Glutamatergic neuron (in vitro differentiated cells): ENCODE measurements at regions not wholly inside any gene's neighbourhood (a gene's known extent, or its start where the extent isn't known, plus 50 kb on each side); places are given as distances from the start of the nearest gene placed in this dataset.

Source experiments
- DNase-seq: peaks from one replicate; pipeline ENCODE4 v3.0.0; 2022
- H3K27ac Mint-ChIP-seq: one replicate; pipeline ENCODE4 v1.8.0; 2020; ENCODE audit warnings: mild to moderate bottlenecking, mixed read lengths, inconsistent platforms; ENCODE audit not compliant: unreplicated experiment
- H3K27me3 Mint-ChIP-seq: one replicate; pipeline ENCODE4 v1.8.0; 2020; ENCODE audit warnings: mild to moderate bottlenecking, moderate library complexity, mixed read lengths, inconsistent platforms; ENCODE audit not compliant: unreplicated experiment
- H3K36me3 Mint-ChIP-seq: one replicate; pipeline ENCODE4 v1.8.0; 2020; ENCODE audit warnings: mild to moderate bottlenecking, mixed read lengths, inconsistent platforms; ENCODE audit not compliant: unreplicated experiment
- H3K4me1 Mint-ChIP-seq: one replicate; pipeline ENCODE4 v1.8.0; 2020; ENCODE audit warnings: mild to moderate bottlenecking, low read depth, mixed read lengths, inconsistent platforms; ENCODE audit not compliant: unreplicated experiment
- H3K4me3 Mint-ChIP-seq: one replicate; pipeline ENCODE4 v1.8.0; 2020; ENCODE audit warnings: mild to moderate bottlenecking, mixed read lengths, inconsistent platforms; ENCODE audit not compliant: unreplicated experiment
- H3K9me3 Mint-ChIP-seq: one replicate; pipeline ENCODE4 v1.8.0; 2020; ENCODE audit warnings: mild to moderate bottlenecking, moderate library complexity, mixed read lengths, inconsistent platforms; ENCODE audit not compliant: unreplicated experiment
- TF ChIP-seq, protein P1 (sequence below): fragments of 200-600 bp; sonication (generic); IDR thresholded peaks from one replicate; pipeline ENCODE4 v1.5.0; 2021; ENCODE audit not compliant: partially characterized antibody, unreplicated experiment

DNA sequence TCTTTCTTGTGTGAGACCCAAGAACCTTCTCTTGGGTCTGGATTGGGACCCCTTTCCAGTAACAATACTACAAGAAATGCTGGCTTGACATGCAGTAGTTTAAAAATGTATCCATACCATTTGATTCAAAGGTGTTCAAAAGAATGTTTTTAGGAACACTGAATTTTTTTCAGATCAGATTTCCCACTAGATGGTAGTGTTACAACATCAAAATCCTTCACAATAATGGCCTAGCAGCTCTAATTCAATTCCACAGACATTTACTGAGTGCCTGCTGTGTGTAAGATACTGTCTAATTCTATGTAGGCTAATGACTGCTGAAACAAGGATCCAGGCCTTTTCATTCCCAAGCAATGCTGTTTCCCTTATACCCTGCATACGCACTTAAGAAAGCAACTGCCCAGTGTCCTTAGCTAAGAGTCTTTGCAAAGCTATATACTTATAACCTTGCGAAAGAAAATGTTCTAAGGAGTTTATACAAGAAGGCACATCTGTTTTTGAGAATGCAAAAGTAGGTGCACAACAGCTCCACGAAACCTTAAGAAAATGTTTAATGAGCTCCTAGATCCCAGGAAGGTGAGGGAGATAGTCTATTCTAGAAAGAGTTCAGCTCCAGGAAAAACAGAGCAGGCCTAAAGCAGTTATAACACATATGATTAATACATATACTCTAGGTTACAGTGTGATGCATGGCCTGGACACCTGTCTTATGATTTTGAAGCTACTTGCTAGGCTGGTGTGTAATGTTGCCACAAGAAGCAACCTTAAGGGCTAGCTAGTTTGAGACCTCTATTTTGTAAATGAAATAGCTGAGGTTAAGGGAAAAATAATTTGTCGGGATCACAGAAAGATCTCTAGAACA is 50.9 kb upstream of the PKP2 start:
- Mint-ChIP-seq H3K27ac (no peak overlapping the region), H3K4me3 (no peak overlapping the region), H3K4me1 (no peaks in the 10 kb centered on the region), H3K36me3 (no peaks in the 10 kb centered on the region), H3K9me3 (no peaks in the 10 kb centered on the region), H3K27me3 (no peaks in the 10 kb centered on the region)
- TF ChIP-seq, protein P1, sequence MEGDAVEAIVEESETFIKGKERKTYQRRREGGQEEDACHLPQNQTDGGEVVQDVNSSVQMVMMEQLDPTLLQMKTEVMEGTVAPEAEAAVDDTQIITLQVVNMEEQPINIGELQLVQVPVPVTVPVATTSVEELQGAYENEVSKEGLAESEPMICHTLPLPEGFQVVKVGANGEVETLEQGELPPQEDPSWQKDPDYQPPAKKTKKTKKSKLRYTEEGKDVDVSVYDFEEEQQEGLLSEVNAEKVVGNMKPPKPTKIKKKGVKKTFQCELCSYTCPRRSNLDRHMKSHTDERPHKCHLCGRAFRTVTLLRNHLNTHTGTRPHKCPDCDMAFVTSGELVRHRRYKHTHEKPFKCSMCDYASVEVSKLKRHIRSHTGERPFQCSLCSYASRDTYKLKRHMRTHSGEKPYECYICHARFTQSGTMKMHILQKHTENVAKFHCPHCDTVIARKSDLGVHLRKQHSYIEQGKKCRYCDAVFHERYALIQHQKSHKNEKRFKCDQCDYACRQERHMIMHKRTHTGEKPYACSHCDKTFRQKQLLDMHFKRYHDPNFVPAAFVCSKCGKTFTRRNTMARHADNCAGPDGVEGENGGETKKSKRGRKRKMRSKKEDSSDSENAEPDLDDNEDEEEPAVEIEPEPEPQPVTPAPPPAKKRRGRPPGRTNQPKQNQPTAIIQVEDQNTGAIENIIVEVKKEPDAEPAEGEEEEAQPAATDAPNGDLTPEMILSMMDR, result no peak
- no peak for DNase-seq

DNA sequence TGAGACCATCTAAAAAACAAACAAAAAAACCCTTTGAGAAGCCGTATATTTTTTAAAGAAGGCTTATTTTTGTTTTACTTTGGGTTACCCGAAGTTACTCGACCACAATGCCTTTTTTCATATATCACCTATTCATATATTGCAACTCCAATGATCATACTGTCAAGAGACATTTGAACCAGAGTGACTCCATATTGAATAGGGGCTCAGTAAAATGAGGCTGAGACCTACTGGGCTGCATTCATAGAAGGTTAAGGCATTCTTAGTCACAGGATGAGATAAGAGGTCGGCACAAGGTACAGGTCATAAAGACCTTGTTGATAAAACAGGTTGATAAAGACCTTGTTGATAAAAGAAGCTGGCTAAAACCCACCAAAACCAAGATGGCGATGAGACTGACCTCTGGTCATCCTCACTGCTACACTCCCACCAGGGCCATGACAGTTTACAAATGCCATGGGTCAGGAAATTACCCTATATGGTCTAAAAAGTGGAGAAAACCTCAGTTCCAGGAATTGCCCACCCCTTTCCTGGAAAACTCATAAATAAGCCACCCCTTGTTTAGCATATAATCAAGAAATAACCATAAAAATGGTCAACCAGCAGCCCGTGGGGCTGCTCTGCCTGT is 50.0 kb upstream of the PKP2 start:
- no peak for DNase-seq
- no peaks in the 10 kb centered on the region for H3K4me1 Mint-ChIP-seq
- H3K36me3 Mint-ChIP-seq, result no peaks in the 10 kb centered on the region
- no peak overlapping the region for H3K4me3 Mint-ChIP-seq
- TF ChIP-seq, protein P1, result no peak
- no peak overlapping the region for H3K27ac Mint-ChIP-seq
- no peaks in the 10 kb centered on the region for H3K27me3 Mint-ChIP-seq
- H3K9me3 Mint-ChIP-seq, result no peaks in the 10 kb centered on the region
